HG03095 (cell line): ENCODE measurements at regions not wholly inside any gene's neighbourhood (a gene's known extent, or its start where the extent isn't known, plus 50 kb on each side); places are given as distances from the start of the nearest gene placed in this dataset.
"Not testable (repeated sequence)": the region's sequence is repeated elsewhere in the genome, so short reads cannot be mapped to it uniquely, and the experiment has no call there.

Source experiments
- ATAC-seq: cut with Tn5 transposase; IDR thresholded peaks from one replicate; pipeline ENCODE4 v1.9.1; 2021; ENCODE audit warnings: moderate library complexity; ENCODE audit not compliant: unreplicated experiment

- ATAC-seq: no peak
Observed at GRCh38 chr10:3926675-3927525, 141.9 kb upstream of the KLF6 start.

GRCh38 chr10:3926258-3926657 is 141.2 kb upstream of the KLF6 start:
- no peak for ATAC-seq

GRCh38 chr10:3925184-3925583 is 140.2 kb upstream of the KLF6 start:
- ATAC-seq: no peak

GRCh38 chr10:3924344-3924743 is 139.3 kb upstream of the KLF6 start:
- ATAC-seq: no peak

GRCh38 chr10:3923033-3923432 is 138.0 kb upstream of the KLF6 start:
- ATAC-seq: no peak

GRCh38 chr10:3919709-3920308 is 134.8 kb upstream of the KLF6 start:
- ATAC-seq: no peak

- not testable (repeated sequence) for ATAC-seq
Observed at GRCh38 chr10:3917392-3917791, 132.4 kb upstream of the KLF6 start.

- no peak for ATAC-seq
Observed at GRCh38 chr10:3914733-3915132, 129.7 kb upstream of the KLF6 start.

- ATAC-seq: no peak
Observed at GRCh38 chr10:3911713-3912442, 126.9 kb upstream of the KLF6 start.

- ATAC-seq: no peak
Observed at GRCh38 chr10:3911241-3911640, 126.2 kb upstream of the KLF6 start.

- ATAC-seq: no peak
Observed at GRCh38 chr10:3909339-3909738, 124.3 kb upstream of the KLF6 start.

GRCh38 chr10:3908183-3908582 is 123.2 kb upstream of the KLF6 start:
- ATAC-seq: no peak

- ATAC-seq: no peak
Observed at GRCh38 chr10:3907514-3907913, 122.5 kb upstream of the KLF6 start.

- no peak for ATAC-seq
Observed at GRCh38 chr10:3906511-3907111, 121.6 kb upstream of the KLF6 start.

GRCh38 chr10:3904419-3904960 is 119.5 kb upstream of the KLF6 start:
- ATAC-seq: no peak

GRCh38 chr10:3902809-3903410 is 117.9 kb upstream of the KLF6 start:
- ATAC-seq: peak; percentile 10

- peak; percentile 92 for ATAC-seq
Observed at GRCh38 chr10:3902054-3902808, 117.2 kb upstream of the KLF6 start.

GRCh38 chr10:3901370-3901769 is 116.4 kb upstream of the KLF6 start:
- no peak for ATAC-seq

- no peak for ATAC-seq
Observed at GRCh38 chr10:3900391-3900790, 115.4 kb upstream of the KLF6 start.

- ATAC-seq: no peak
Observed at GRCh38 chr10:3898821-3899220, 113.8 kb upstream of the KLF6 start.
